ENCODE measurements at regions not wholly inside any gene's neighbourhood (a gene's known extent, or its start where the extent isn't known, plus 50 kb on each side); places are given as distances from the start of the nearest gene placed in this dataset.

- TF ChIP-seq CTCF (IDR thresholded peaks at IDR 0.05) (no peak), REST (IDR thresholded peaks at IDR 0.05) (no peak), NFE2L2 (conservative IDR thresholded peaks at IDR 0.05; ENCODE audit: low read length) (no peak), CHD2 (IDR thresholded peaks at IDR 0.05; ENCODE audit: low read length, partially characterized antibody) (no peak), PBX3 (IDR thresholded peaks at IDR 0.05) (no peak), CEBPB (IDR thresholded peaks at IDR 0.05) (no peak), RNF2 (IDR thresholded peaks at IDR 0.05; ENCODE audit: borderline replicate concordance, low read depth) (no peak), ELK1 (IDR thresholded peaks at IDR 0.05; ENCODE audit: low read depth, low read length) (no peak), POLR2A (IDR thresholded peaks at IDR 0.05; ENCODE audit: low read length) (no peak), MAFK (IDR thresholded peaks at IDR 0.05; ENCODE audit: partially characterized antibody) (no peak), MAX (IDR thresholded peaks at IDR 0.05) (no peak), RCOR1 (IDR thresholded peaks at IDR 0.05; ENCODE audit: low read depth, low read length) (no peak), CBX2 (IDR thresholded peaks at IDR 0.05; ENCODE audit: borderline replicate concordance, low read depth) (no peak)
Measured at GRCh38 chr6:147715035-147715434, 206.5 kb downstream of the SAMD5 start.
